Activated T-cell treated with anti-CD3 and anti-CD28 coated beads, Interleukin-2, amount 50 U/mL, for 4 hours (primary cell): ENCODE measurements at regions not wholly inside any gene's neighbourhood (a gene's known extent, or its start where the extent isn't known, plus 50 kb on each side); places are given as distances from the start of the nearest gene placed in this dataset.

Experiments
- ATAC-seq, 2 donors: fragments of 200-7000 bp; cut with Tn5 transposase; one replicate each; pipeline ENCODE4 v1.10.0; 2021
- DNase-seq: peaks from one replicate; pipeline ENCODE4 v3.0.0-alpha.2; 2020
- H3K27me3 Mint-ChIP-seq: one replicate; pipeline ENCODE4 v1.8.0; 2021; ENCODE audit warnings: low read depth, mixed read lengths
- H3K36me3 Mint-ChIP-seq: one replicate; pipeline ENCODE4 v1.8.0; 2022; ENCODE audit warnings: mixed read lengths; ENCODE audit not compliant: insufficient read depth
- H3K4me1 Mint-ChIP-seq: one replicate; pipeline ENCODE4 v1.8.0; 2021; ENCODE audit warnings: low read depth, mixed read lengths
- H3K4me3 Mint-ChIP-seq: one replicate; pipeline ENCODE4 v1.8.0; 2021; ENCODE audit warnings: mild to moderate bottlenecking, moderate library complexity, mixed read lengths
- H3K9me3 Mint-ChIP-seq: one replicate; pipeline ENCODE4 v1.8.0; 2021; ENCODE audit warnings: mixed read lengths

DNA sequence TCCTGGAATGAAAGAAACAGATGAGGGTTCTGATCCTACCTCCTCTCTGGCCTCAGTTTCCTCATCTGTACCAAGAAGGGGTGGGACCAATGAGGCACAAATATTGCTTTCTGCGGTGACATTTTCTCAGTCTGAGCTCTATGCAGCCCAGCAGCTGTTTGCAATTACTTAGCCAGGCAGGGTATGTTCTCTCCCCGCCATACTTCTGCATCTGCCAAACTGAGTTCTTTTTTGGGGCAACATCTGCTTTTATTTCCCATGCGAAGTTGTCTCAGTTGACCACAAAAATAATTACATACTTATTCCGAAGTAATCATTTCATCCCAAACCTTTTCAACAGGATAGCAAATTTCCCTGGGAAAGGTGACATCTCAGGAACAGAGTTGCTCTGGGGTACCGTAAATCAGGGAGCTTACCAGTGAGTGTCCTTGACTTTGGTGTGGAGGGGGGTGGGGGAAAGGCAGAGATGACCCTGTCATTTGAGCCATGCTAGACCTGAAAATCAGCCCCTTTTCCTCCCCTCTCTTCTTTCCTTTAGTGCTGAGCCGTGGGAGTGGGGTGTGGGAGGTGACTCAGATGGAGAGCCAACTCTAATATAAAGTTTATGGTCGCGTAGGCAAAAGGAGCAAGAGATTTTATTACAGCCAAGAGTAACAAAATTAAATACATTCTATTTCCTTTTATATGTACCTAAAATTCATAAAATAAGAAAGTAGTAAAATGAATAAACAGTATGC is 165.7 kb upstream of the KL start:
- Mint-ChIP-seq H3K27me3 (peaks cover 7% of the 10 kb centered on the region), H3K36me3 (no peaks in the 10 kb centered on the region), H3K9me3 (no peaks in the 10 kb centered on the region), H3K4me3 (no peak overlapping the region), H3K4me1 (no peaks in the 10 kb centered on the region)
- ATAC-seq (no peak), DNase-seq (no peak)

DNA sequence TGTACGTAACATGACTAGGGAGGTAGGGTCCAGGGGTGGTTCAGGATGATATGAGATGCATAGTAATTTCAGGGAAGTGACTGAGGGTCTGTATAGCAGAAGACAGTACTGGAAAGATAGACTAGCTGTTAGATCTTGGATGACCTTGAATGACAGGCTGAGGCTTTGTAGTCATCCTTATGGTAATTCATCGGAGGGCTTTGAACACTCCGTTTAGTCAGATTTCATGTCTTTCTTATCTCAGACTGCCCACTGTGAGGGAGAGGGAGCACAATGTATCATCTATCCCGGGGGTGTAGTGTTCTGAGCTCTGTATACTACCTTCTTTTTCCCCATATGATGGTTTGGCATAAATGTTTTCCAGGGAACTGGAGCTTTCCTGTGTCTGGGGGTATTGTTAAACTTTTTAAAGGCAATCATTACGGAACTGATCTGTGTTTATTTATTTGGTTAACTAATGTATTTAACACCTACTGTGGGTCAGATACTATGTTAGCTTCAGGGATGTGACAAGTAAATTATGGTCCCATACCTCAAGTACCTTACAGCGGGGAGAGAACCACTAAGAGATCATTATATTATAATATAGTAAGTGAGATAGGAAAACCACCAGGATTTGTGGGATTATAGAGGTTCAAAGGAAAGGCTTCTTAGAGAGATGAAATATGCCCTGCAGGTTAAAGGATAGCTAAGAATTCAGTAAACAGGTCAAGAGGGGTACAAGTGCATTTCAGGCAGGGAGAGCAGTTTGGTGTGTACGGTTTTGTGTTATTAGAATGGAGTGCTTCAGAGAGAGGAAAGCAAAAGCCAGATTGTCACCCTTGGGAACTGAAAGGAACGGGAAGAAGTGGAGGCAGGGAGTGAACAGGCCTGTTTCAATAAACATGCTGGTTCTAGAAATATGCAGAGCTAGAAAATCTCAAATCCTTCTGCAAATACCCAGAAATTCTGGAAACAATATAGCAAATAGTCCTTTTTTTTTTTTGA is 164.8 kb upstream of the KL start:
- Mint-ChIP-seq H3K27me3 (peaks cover 7% of the 10 kb centered on the region), H3K4me3 (no peak overlapping the region), H3K36me3 (no peaks in the 10 kb centered on the region), H3K4me1 (no peaks in the 10 kb centered on the region), H3K9me3 (no peaks in the 10 kb centered on the region)
- ATAC-seq (no peak), DNase-seq (no peak)

GRCh38 chr13:32852526-32852925 is 163.7 kb upstream of the KL start:
- DNase-seq = no peak
- ATAC-seq = no peak
- Mint-ChIP-seq H3K27me3 (peaks cover 5% of the 10 kb centered on the region), H3K9me3 (no peaks in the 10 kb centered on the region), H3K4me1 (no peaks in the 10 kb centered on the region), H3K4me3 (no peak overlapping the region), H3K36me3 (no peaks in the 10 kb centered on the region)

DNA sequence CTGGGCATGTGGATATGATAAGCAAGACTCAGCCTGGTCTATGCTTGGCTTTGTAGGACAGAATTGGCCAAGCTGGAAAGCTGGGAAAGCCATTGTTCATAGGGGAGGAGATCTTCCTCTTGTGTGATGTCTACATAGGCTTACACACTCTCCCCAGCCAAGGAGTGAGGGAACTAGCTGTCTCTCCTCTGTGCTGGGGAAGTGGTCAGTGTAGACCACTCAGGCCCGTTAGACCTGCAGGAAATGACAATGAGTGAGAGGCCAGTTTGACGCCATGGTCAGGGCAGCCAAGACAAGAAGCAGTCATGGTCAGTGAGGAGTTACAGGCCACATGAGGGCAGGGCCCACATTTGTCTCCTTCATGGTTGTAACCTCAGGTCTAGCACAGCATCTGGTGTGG is 159.1 kb upstream of the KL start:
- ATAC-seq = no peak
- H3K36me3 Mint-ChIP-seq = no peaks in the 10 kb centered on the region
- peaks cover 4% of the 10 kb centered on the region for H3K27me3 Mint-ChIP-seq
- no peak for DNase-seq
- H3K4me3 Mint-ChIP-seq = no peak overlapping the region
- H3K9me3 Mint-ChIP-seq = no peaks in the 10 kb centered on the region
- no peaks in the 10 kb centered on the region for H3K4me1 Mint-ChIP-seq

DNA sequence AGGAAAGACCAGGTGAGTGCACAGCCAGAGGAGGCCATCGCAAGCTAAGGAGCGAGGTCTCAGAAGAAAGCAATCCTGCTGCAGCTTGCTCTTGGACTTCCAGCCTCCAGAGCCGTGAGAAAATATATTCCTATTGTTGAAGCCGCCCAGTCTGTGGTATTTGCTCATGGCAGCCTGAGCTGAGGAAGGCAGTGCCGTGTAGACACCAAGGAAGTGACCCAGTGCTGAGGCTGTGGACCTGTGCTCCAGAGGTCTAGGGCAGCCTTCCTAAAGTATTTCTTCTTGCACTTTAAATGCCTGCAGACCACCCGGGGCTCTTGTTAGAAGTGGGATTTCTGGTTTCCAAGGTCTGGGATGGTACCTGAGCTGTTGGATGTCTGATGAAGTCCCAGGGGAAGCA is 158.5 kb upstream of the KL start:
- H3K36me3 Mint-ChIP-seq = no peaks in the 10 kb centered on the region
- H3K27me3 Mint-ChIP-seq = peaks cover 4% of the 10 kb centered on the region
- ATAC-seq (no peak), DNase-seq (no peak)
- H3K4me1 Mint-ChIP-seq = no peaks in the 10 kb centered on the region
- H3K9me3 Mint-ChIP-seq = no peaks in the 10 kb centered on the region
- H3K4me3 Mint-ChIP-seq = no peak overlapping the region

DNA sequence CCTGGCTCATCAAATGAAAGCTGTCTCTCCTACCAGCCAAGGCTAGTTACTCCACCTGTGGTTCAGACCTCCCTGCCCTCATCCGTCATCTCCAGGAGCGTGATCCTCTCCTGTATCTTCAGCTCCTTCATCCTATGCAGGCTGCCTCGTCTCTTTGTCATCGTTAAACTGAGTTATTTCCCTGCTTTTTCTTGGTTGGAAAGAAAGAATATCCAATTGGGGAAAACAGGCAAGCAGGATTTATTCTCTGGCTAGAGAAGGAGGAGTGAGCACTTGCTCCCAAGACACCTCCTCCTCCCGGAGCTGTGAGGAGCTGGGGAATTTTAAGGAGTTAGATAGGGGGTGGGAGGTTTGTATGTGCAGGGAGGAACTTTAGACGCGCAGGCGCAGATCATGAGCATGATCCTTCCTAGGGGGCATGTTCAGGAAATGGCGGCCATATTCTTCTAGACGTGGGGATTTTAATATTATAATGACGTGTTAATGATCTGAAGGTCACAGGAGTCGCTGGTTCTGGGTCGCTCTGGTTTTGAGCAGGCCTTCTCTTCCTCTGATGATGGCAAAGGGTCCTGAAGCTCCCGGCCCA is 156.4 kb upstream of the KL start:
- H3K4me1 Mint-ChIP-seq = no peaks in the 10 kb centered on the region
- no peaks in the 10 kb centered on the region for H3K9me3 Mint-ChIP-seq
- no peak for ATAC-seq
- DNase-seq = no peak
- H3K36me3 Mint-ChIP-seq = no peaks in the 10 kb centered on the region
- no peaks in the 10 kb centered on the region for H3K27me3 Mint-ChIP-seq
- no peak overlapping the region for H3K4me3 Mint-ChIP-seq

DNA sequence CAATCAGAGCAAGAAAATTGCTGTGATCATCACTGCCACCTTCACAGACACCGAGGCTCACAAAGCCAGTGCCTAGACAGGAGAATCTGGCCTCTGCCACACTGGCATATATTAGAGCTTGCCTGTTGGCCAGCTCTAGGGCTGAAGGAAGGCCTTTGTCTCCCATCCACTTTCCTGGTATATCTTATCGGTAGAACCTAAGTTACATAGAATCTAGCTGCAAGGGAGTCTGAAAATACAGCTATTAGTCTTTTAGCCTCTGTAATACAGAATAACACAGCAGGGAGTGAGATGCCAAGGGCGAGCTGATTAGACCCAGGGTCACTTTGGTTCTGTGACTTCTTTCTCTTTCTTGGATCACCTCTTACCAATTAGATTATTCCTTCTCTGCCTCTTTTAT is 154.9 kb upstream of the KL start:
- Mint-ChIP-seq H3K36me3 (no peaks in the 10 kb centered on the region), H3K4me3 (no peak overlapping the region), H3K9me3 (no peaks in the 10 kb centered on the region), H3K27me3 (no peaks in the 10 kb centered on the region), H3K4me1 (no peaks in the 10 kb centered on the region)
- DNase-seq (no peak), ATAC-seq (no peak)

DNA sequence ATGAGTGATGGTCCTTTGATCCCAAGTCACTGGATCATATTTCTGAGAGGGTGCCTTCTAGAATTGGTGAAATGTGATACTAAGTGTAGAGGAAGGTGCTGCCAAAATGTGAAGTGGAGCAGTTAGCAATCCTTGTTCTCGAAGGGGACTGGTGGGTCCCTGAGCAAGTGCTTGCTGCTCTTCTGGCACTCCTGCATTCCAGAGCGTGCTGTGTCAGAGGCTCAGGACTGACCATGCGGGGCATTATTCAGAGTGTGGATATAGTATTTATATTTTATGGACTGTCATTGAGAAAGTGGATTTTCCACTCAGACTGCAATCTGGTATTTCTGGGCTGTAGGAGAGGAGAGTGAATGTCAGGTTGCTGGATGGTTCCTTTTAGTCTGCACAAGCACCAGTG is 152.6 kb upstream of the KL start:
- H3K4me3 Mint-ChIP-seq = no peak overlapping the region

GRCh38 chr13:32866921-32867320 is 149.3 kb upstream of the KL start:
- Mint-ChIP-seq H3K4me1 (no peaks in the 10 kb centered on the region), H3K27me3 (no peaks in the 10 kb centered on the region), H3K9me3 (peaks cover 14% of the 10 kb centered on the region), H3K4me3 (no peak overlapping the region), H3K36me3 (no peaks in the 10 kb centered on the region)
- no peak for DNase-seq
- ATAC-seq = no peak

More for the DNA sequence above, 152.6 kb upstream of the KL start:
- DNase-seq (no peak), ATAC-seq (no peak)
- H3K27me3 Mint-ChIP-seq = no peaks in the 10 kb centered on the region
- H3K36me3 Mint-ChIP-seq = no peaks in the 10 kb centered on the region
- no peaks in the 10 kb centered on the region for H3K4me1 Mint-ChIP-seq
- H3K9me3 Mint-ChIP-seq = no peaks in the 10 kb centered on the region

GRCh38 chr13:32877491-32877890 is 138.7 kb upstream of the KL start:
- Mint-ChIP-seq H3K36me3 (no peaks in the 10 kb centered on the region), H3K27me3 (no peaks in the 10 kb centered on the region), H3K4me1 (no peaks in the 10 kb centered on the region), H3K4me3 (no peak overlapping the region), H3K9me3 (no peaks in the 10 kb centered on the region)
- ATAC-seq (no peak), DNase-seq (no peak)

DNA sequence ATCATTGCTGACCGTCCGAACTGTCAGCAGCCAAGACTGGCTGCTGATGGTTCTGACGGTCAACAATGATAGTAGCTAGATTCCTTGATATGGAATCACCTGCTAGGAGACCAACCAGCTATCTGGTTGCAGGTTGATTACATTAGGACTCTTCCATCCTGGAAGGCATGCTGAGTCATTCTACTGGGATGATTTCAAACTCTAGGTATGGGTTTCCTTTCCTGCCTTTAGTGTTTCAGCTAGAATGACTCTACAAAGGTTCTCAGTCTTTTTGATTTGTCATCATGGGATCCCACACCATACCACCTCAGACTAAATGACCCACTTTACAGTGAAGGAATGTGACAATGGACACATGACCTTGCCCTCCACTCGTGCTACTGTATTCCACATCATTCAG is 138.1 kb upstream of the KL start:
- Mint-ChIP-seq H3K4me3 (no peak overlapping the region), H3K9me3 (no peaks in the 10 kb centered on the region), H3K36me3 (no peaks in the 10 kb centered on the region), H3K4me1 (no peaks in the 10 kb centered on the region), H3K27me3 (no peaks in the 10 kb centered on the region)
- DNase-seq = no peak
- ATAC-seq = no peak

DNA sequence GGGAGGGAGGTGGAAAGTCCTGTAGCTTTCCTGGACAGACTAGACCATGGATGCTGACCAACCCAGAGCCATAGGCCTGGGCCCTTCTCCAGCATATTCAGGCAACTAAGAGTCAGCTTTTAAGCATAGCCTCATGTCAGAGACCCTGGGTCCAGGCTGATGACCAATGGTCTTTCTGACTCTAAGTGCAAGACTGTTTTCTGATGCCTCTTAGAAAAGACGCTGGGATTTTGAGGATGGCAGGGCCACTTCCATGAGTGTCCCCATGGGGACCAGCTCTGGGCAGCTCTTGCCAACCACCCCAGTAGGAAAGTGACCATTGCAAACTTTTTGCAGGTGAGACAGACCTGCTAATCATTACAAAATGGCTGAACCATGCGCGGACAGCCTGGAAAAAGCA is 135.6 kb upstream of the KL start:
- H3K4me3 Mint-ChIP-seq = no peak overlapping the region
- H3K4me1 Mint-ChIP-seq = no peaks in the 10 kb centered on the region
- H3K36me3 Mint-ChIP-seq = no peaks in the 10 kb centered on the region
- H3K27me3 Mint-ChIP-seq = no peaks in the 10 kb centered on the region
- no peak for ATAC-seq
- no peaks in the 10 kb centered on the region for H3K9me3 Mint-ChIP-seq
- no peak for DNase-seq

GRCh38 chr13:32881074-32881776 is 135.0 kb upstream of the KL start:
- no peaks in the 10 kb centered on the region for H3K36me3 Mint-ChIP-seq
- ATAC-seq = peak in 1 of 2 donors; percentile 51
- no peak overlapping the region for H3K4me3 Mint-ChIP-seq
- H3K4me1 Mint-ChIP-seq = no peaks in the 10 kb centered on the region
- no peaks in the 10 kb centered on the region for H3K9me3 Mint-ChIP-seq
- H3K27me3 Mint-ChIP-seq = no peaks in the 10 kb centered on the region
- no peak for DNase-seq

DNA sequence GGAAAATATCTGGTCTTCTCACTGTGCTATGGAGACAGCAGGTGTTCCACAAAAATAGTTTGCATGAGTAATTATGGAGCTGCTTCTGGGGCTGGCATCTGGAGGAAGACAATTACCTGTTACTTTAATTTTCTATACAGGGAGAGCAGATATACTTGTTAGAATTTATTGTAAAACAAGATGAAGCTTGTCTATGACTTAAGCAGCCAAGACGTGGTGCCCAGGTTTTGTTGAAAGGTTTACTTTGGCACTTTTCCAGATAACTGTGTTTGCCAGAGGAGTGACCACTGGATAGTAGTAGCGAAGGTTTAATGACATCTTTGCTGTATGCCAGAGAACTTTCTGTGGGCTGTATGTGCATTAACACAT is 134.5 kb upstream of the KL start:
- DNase-seq = no peak
- no peaks in the 10 kb centered on the region for H3K36me3 Mint-ChIP-seq
- ATAC-seq = no peak
- H3K4me1 Mint-ChIP-seq = no peaks in the 10 kb centered on the region
- no peak overlapping the region for H3K4me3 Mint-ChIP-seq
- no peaks in the 10 kb centered on the region for H3K27me3 Mint-ChIP-seq
- peaks cover 2% of the 10 kb centered on the region for H3K9me3 Mint-ChIP-seq
